HG02870 (cell line): ENCODE measurements at regions not wholly inside any gene's neighbourhood (a gene's known extent, or its start where the extent isn't known, plus 50 kb on each side); places are given as distances from the start of the nearest gene placed in this dataset.
"Not testable (repeated sequence)": the region's sequence is repeated elsewhere in the genome, so short reads cannot be mapped to it uniquely, and the experiment has no call there.

ENCODE experiments used
- ATAC-seq: cut with Tn5 transposase; IDR thresholded peaks from one replicate; pipeline ENCODE4 v1.9.1; 2021; ENCODE audit warnings: mild to moderate bottlenecking, moderate library complexity; ENCODE audit not compliant: unreplicated experiment

- ATAC-seq: no peak
Observed at GRCh38 chr2:60252581-60253150, 300.8 kb downstream of the BCL11A start.

- no peak for ATAC-seq
Observed at GRCh38 chr2:60251247-60251646, 302.2 kb downstream of the BCL11A start.

- ATAC-seq: no peak
Observed at GRCh38 chr2:60249879-60250278, 303.6 kb downstream of the BCL11A start.

- ATAC-seq: no peak
Observed at GRCh38 chr2:60247471-60247870, 306.0 kb downstream of the BCL11A start.

DNA sequence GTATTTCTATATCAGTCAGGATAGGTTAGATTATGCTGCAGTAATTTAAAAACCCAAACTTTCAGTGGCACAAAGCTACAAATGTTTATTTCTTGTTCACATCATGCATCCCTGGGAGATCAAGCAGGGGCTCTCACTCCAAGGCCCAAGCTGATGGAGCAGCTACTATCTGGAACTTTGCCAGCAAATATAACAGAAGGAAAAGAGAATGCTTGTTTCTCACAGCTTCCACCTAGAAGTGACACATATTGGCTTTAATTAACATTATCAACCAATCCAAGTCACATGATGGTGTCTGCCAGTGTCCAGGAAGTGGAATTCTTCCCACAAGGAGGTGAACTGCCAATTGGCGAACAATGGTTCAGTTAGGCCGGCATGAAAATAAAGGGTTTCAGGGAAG lies 306.9 kb downstream of the BCL11A start:
- ATAC-seq: no peak

- no peak for ATAC-seq
Observed at GRCh38 chr2:60234274-60234986, 319.0 kb downstream of the BCL11A start.

GRCh38 chr2:60230596-60230995 lies 322.9 kb downstream of the BCL11A start:
- ATAC-seq: no peak

DNA sequence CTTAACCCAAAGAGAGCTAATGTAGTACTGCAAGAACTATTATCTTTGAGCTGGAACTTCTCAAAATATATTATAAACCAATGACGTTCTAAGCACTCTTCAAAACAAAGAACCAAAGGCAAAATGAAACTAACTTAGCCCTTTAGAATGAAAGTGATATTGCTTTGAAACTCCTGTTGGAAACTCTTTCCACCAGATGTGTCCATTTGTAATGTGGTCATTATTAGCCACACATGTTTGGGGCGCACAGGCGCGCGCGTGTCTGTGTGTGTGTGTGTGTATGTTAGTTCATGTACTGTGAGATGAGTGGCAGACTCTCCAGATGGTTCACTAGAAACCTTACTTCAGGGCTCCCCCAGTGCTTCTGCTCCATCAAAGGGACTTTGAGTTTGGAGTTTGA lies 323.4 kb downstream of the BCL11A start:
- ATAC-seq: no peak

DNA sequence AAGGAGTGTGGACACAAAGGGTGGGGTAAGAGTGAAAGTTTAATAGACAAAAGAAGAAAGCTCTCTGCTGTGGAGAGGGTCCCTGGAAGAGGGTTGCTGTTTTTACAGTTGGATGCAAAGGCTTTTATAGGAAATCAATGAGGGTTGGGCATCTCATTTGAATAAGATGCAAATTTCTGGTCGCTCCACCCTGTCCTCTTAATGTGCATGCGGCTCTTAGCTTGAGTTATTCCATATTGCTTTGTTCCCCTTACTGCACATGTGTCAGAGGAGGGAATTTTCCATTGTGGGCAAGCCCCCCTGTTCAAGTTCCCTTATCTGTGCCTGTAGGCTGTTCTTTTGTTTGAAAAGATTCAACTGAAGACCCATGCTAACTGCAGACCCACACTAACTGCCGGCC lies 326.5 kb downstream of the BCL11A start:
- no peak for ATAC-seq

DNA sequence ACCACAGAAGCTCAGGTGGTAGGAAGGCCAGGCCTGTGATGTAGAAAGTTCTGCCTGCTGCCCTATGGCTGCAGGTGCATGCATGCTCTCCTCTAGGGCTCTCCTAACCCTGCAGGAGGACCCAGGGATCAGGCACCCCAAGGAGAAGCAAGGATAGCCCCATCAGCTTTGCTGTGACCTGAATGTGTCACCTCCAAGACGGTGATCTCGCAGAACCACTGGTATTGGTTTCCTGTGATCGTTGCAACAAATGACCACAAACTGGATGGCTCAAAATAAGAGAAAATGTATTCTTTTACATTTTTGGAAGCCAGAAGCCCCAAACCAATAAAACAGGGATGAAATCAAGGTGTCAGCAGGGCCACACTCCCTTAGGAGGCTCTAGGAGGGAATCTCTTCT lies 327.3 kb downstream of the BCL11A start:
- ATAC-seq: no peak

- ATAC-seq: no peak
Observed at GRCh38 chr2:60223859-60224258, 329.6 kb downstream of the BCL11A start.

DNA sequence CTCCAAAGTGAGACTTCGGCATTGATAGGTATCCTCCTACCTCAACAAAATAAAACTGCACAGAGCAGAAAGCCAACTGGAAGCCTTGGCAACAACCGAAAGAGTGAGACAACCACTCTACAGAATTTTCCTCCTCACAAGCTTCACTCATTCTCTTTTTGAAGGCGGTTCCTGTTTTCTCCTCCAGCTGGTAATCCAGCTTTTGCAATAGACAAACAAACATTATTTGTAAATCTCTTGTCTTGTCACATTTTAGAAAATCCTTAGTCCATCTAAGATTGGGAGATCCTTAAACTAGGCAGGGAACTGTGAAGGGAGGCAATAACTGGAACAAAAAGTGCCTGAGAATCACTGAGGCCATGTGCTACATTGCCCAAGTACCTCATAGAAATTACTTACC lies 332.4 kb downstream of the BCL11A start:
- ATAC-seq: no peak

GRCh38 chr2:60219536-60219935 lies 333.9 kb downstream of the BCL11A start:
- no peak for ATAC-seq

DNA sequence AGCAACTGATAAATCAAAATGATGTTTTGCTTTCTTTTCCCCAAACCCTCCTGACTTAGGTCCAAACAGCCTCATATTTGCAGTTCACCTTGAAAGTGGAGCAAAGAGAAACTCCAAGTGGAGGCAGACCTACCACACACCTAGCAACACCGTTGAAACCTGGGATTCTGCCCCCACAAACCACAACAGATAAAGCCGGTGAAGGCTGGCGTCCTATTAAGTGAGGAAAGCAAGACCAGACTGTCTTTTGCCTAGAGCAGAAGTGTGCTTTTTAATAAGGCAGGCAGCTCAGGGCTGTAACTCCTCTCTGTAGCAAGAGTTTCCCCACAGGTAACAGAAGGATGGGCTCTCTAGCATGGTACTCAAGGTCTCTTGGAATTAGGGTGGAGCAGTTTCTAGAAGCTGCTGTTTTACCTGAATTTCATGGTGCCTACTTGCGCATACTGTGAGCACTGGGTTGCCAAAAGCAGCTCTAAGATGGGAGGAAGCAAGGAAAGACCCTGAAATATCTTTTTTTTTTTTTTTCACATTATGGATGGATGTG lies 336.9 kb downstream of the BCL11A start:
- no peak for ATAC-seq

DNA sequence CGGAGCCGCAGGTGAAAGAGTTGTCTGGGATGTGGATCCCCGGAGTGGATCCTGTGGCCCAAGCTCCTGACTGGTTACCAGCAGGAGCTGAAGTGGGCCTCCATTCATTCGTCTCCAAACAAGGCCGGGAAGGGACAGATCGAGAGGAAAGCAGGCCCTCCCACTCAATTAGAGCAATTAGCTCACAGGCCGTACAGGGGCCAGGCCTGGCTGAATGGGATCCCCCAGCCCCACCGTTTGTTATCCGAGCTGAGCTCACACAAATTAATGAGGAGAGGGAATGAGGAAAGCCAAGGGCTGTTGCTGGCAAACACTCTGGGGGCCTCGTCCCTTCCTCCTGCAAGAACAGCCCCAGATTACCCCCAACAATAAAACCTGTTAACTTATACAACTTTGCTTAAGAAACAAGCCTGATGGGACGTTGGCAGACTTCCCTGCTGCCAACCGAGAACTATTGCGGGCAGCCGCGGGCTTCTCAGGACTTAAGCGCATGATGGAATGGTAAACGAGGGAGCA lies 338.0 kb downstream of the BCL11A start:
- no peak for ATAC-seq

DNA sequence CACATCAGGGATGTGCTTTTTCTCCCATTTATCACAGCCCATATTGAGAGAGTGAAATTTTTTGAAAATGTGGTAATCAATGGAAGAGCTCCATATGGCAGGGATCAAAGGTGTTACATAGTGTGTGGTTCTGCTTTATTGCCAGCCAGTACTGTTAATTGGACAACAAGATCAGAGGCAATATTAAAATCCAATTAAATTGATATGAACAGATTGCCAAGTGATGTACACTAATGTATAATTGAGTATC lies 338.9 kb downstream of the BCL11A start:
- no peak for ATAC-seq

GRCh38 chr2:60213865-60214625 lies 339.4 kb downstream of the BCL11A start:
- ATAC-seq: no peak

DNA sequence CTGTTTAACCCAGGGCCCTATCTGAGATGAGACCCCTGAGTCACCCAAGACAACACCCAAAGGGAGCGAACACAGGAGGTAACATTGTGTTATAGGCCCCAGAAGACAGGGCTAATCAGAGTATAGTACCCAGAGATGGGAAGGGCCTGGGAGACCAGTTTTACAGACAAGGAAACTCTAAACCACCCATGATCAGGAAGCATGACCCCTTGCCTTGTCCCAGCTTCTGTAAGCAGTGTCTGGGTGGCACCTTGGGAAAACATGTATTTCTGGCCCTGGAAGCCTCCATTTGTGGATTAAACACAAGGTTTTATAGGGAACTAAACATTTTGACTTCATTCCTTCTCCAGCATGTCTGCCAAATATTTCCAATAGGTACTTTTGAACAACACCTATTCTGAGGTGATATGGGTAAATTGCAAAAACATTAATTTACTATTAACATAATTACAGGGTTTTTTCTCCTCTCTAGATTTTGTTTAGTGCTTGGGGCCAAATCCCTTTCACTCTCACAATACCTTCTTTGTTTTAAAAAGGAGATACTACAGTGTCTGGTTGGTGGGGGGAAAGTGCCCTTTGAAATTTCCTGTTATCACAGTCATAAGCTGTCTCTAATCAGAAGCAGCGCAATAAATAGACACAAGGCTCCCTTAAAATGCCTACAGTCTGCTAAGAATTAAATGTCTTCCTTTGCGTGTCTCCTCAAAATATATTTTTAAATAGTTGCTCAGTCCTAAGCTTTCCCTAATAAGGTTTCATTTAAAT lies 341.1 kb downstream of the BCL11A start:
- ATAC-seq: no peak

- not testable (repeated sequence) for ATAC-seq
Observed at GRCh38 chr2:60189006-60189405, 364.4 kb downstream of the BCL11A start.

- no peak for ATAC-seq
Observed at GRCh38 chr2:60175290-60175689, 378.2 kb downstream of the BCL11A start.

DNA sequence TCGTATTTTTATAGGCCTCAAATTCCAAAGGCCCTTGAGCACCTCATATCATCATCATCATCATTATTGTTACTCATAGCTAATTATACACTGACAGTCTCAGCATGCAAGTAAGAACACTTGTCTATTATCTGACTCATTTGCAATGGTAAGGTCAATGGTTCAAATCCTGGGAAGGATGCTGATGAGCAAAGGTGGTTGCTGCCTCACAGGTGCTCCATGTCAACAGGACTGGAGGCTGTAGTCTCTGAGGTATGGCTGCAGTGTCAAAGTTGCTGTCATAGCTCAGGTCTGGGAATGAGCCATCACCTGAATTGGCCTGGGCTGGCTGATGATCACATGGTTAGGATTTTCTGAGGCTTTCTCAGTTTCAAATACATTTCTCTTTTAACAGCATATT lies 379.3 kb downstream of the BCL11A start:
- ATAC-seq: no peak
